NOMO-1 treated with DMSO at 0.1 percent for 48 hours (cell line): ENCODE measurements at regions not wholly inside any gene's neighbourhood (a gene's known extent, or its start where the extent isn't known, plus 50 kb on each side); places are given as distances from the start of the nearest gene placed in this dataset.

Source experiments
- DNase-seq: peaks from one replicate; lab custom pipeline; 2025; ENCODE audit not compliant: unreplicated experiment; lab: John Stamatoyannopoulos, UW

DNA sequence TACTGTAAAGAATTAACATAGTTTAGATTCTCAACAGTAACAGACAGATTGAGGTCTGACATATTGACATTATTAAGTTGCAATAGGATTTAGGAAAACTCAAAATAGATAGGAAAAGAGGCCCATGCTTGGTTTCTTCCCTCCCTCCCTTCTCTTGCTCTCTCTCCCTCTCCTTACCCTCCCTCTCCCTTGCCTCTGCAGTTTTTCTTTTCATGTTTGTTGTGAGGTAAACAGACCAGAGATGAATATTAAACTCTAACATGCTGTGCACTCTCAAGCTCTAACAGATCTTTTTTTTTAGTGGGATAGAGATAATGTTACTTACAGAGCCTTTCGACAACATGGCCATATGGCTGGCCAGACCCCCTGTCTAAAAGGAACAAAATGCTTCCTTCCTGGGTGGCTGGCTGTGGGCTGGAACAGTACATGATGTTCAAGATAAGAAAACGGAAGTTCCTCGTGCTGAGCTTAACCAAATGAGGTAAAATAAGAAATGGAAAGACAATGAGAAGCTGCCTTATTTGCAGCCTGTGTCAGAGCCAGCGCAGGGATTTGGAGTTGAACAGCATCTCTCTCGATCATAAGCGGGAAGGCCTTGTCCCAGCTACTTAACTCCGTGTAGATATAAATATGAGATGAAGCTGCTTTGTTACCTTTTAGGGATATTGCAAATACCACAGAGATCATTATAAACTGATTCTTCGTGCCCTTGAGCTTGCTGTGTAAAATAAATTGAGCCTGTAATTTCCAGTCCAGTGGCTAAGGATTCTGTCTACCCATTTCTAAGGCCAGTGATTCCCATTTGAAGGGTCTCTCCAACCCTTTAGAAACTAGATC, 391.9 kb upstream of the NPVF start:
- DNase-seq = peak; percentile 65

DNA sequence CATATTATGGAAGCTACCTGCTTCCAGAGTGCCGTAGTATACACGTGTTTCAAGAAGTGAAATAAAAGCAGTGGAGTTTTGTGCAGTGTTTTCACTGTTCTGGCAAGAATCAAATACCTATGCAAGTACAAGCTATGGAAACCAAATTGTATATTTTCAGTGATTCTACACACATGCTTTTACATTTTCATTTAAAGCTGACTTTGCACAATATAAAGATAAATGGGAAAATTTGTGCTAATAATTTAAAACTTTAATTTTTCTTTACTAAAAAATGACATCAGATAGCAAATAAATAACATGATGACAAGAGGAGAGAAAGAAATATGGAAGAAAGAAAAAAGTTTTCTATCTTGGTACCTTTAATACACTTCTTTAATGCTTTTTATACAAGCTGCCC, 393.7 kb upstream of the NPVF start:
- DNase-seq = no peak

DNA sequence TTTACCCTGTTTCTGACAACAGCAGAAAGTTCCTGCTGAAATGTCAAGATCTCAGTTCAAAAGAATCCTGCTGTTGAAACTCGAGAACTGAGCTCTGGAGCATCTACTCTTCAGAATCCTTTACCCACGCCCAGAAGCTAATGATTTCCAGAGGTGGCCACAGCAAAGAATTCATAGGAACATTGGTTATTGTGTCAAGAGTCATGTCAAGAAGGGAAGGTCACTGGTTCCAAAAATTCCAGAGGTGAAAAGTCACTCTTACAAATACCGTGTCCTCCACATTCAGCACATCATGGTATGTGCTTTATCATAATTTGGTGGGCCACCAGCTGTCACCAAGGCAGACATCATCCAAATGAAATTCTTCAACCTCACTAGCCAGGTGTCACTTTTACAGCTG, 394.4 kb upstream of the NPVF start:
- no peak for DNase-seq

DNA sequence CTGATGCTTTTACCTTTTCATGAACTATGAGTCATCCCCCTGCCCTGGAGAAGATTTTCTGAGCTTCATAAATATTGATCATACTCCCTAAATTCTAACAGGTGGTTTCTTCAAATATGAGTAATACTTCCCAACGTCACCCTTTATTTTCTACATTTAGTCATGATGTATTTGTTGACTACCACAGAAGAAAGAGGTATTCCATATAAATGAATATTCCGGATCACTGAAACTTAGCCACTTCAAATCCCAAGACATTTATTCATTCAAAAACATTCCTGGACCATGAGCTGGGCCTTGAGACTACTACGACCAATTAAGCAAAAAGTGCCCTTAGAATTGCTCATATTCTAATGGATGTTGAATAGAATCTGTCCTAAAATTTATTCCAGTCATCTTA, 395.8 kb upstream of the NPVF start:
- no peak for DNase-seq

DNA sequence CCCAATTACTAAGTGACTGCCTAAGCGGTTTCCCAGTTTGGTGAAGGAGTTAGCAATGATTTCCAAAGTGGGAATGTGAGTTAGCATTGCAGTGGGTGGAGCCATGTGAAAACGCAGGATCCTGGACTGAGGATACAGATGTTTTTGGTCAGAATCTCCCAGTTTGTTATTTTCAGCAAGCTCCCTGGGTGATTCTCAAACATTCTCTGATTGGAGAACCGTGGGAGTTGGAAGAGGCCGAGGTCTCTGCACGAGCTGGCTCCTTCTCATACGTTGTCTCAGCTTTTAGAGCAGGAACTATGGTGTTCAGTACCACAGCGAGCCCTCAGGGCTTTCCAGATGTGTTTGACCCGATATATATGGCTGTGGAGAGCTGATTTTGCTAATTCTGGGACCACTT, 396.5 kb upstream of the NPVF start:
- no peak for DNase-seq

DNA sequence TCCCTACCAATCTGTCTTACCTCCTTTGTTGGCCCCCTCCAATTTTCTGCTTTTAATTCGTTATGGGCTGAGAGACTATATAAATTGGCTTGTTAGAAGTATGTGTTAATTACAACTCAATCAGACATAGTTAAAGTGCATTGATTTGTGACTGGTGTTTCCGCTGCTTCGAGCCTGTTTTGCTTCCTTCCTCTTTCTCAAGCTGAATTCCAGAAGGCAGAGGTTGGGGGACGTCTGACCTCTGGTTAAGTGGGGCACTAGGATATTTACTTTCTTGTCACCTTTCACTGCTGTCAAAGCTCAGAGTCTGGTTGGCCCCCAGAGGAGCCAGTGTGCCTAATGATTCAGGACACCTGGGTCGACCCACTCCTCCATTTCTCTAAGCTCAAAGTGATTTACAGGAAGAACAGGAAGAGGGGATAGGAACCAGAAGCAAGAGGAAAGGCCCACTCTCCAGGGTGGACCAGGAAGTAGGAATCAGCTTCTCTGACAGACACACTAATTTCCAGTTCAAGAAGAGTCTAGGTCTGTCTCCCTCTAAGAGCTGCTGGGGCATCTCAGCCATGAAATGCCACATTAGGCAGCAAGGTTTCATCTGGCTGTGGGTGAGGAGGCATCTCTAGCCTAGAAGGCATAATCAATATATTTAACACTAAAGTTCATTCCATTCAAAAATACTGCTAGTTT, 397.2 kb upstream of the NPVF start:
- peak; percentile 84 for DNase-seq

DNA sequence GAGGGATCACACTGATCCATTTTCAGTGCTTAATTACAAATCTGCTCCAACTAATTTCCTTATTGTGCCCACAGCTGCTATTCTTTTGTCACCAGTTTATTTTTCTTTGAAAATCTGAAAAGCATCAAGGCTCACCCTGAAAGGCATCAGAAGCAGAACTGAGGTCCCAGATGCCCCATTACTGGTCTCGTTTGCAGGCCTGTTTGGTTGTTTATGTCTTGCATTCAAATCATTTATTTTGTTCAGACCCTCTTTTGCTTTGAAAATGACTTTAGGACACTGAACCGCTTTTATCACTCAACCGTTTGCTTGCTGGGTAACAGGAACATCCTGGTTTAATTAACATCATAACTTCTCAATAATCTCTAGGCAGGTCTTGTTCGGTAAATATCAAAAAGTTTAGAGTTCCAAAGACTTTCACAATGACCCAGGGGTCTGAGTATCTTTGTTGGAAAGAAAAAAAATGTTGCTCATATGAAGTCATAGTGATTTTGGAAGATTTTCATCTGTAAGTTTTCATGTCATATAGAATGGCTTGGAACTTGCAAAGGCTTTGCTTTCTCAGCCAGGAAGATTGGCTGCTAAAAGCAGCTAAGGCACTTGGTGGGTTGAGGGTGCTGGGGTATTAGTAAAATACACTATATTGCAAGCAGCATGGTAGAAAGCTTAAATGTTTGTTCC, 398.3 kb upstream of the NPVF start:
- no peak for DNase-seq

DNA sequence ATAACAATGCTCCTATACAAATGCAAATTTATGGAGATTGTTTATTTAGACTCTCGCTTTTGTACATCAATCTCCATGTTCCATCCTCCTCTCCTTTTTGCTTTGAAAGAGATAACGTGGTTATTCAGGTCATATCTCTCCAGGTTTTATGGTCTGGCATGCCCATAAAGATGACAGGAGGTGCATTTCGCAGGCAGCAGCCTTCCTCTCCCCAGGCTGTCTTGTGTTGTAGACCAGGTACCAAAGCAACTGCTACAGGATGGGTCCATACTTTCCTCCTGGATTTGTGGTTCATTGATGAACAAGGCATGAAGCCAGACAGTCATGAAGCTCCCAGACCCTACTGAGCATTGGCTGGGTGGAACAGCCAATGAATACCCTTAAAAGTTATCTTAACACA, 400.2 kb upstream of the NPVF start:
- no peak for DNase-seq

DNA sequence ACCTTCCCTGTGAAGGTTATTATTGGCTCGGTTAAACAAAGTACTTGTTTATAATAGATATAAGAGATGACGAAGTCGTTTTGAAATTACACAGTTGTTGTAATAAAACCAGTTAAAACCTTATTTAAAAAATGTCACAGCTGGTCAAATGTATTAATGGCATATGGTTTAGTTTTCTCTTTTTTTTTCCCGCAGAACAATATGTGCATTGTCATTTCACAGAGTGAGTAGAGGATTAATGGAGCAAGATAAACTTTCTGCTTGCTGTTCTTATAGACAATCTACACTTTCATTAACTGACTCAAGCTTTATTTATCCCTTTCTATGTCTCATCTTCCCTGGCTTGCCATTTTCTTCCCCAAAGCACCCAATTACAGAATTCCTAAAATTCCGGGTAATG, 404.3 kb upstream of the NPVF start:
- DNase-seq = no peak

DNA sequence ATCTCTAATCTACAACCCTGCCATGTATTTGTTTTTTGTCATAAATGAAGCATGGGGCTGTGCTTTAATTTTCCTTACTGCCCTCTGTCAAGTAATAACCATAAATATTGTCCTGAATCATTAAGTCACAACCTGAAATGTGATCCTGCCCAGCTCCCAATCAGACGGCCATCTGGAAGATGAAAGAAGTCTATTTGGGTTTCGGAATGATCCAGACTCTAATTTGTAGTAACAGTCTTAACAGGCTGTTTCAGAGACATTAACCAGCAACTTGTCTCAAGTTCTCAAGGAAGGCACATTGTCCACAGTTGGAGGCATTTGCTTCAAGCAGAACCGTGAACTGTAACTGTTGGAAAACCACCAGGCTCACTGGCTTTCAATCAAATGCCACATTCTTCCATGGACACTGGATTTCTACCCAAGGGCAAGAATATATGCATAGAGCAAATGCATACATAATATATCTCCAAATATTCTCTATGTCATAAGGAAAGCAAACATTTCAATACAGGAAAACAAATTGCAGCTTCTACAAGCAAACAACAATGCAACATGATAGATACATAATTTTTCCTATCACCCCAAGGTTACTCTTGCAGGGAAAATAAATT, 405.2 kb upstream of the NPVF start:
- DNase-seq = no peak

DNA sequence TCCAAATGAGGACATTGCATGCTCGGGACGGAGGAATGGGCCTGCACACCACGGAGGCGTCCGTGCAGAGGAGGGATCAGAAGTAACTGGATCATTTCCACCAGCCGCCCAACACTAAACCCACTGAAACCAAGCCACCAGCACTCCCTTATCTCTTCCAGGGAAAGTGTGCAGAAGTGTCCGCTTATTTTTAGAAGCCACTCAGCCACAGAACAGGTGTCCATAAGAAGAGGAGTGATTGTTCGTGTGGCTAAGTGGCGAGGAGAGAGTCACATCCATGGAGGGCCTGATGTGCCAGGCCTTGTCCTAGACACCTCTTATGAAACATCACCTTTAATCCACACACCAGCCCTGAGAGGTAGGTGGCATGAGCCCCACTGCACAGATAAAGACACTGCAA, 407.9 kb upstream of the NPVF start:
- no peak for DNase-seq

DNA sequence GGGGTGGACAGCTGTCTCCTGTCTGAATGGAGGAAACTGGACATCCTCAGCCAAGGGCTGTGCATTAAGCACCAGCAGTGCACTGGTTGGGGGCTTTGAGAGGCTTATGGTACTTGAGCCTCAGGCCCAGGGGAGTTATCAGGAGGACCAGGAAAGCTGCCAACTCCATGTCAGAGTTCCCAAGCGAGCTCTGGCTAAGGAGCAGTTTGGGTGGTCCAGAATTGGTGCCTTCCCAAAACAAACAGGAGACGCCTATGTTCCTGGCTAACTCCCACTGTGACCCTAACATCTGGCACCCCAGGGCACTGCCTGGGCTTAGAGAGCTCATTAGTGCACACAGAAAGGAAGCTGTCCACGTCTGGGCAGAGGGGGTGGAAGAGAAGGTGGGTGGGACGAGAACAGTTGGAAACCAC, 408.6 kb upstream of the NPVF start:
- no peak for DNase-seq

DNA sequence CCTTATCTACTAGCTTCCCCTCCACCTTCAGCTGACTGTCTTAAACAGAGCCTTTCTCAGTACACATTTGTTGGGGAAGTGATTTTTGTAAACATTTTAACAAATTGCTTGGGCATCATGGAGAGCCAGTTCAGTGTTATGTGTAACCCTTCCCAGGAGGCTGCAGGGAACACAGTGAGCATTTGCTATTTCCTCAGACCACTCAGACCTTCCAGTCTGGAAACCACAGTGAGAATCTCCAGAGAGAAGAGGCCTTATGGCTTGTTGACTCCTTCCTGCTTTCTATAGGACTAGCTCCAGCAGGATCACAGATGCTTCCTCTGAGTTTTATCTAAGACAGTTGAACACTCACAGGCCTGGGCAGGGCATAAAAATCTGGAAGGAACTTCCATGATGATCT, 409.8 kb upstream of the NPVF start:
- no peak for DNase-seq

DNA sequence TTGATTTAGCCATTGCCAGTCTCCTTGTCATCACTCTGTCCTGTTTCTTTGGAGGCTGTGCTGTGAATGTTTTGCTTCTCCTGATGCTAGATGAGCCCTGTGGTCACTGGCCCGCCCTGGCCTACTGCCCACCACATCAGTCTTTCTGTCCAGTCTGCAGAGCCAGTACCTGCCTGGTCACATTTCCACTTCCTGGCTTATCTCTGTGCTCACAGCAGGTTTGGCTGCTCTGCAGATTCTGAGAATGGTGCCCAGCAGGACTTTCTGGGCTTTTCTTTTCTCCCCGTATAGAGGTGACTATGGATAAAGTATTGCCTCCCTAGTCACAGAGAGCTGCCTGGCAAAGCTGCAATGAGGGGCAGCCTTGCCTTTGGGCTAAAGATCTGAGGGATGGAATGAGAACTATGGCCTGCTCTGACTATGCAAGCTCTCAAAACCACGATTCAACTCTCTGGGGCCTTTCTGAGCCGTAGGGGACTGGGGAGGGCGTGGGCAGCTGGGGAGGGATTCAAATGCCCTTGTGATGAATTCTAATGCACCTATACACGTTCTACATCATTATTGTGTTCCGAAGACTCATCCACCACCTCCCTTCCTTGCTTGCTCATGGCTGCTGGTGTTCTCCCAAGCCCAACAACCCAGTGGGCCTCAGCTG, 410.4 kb upstream of the NPVF start:
- DNase-seq = no peak

DNA sequence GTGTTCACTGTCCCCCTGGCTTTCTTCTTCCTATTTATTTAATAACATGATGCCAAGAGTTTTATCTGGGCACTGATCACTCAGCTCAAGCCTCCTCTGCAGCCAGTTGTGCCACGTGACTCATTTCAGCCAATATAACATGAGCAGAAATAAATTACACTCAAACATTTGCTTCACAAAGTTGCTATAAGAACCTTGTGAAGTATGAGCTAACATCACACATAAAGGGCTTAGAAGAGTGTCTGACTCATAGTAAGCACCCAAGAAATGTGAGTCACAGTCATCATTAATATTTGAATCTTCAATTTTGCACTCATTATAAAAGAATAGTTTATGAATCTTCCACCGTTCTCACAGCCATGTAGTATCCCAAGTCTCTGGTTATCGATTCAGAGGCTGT, 414.6 kb upstream of the NPVF start:
- peak; percentile 41 for DNase-seq

DNA sequence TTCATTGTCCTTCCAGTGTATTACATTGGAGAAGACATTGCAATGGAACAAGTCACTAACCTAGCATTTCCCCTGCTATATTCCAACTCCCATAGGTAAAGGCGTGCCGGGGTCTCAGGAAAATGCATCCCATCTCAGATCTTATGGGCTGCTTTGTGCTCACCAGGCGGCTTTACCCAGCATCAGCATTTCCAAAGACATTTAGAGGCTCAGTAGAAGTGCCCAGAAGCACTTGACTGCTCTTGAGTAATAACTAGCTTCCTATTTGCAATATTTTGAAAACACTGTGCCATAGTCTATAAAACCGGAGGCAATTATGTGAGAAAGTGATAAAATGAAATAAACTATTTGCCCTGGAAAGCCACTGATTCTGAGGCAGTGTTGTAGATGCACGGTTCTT, 415.0 kb upstream of the NPVF start:
- DNase-seq = peak; percentile 78

DNA sequence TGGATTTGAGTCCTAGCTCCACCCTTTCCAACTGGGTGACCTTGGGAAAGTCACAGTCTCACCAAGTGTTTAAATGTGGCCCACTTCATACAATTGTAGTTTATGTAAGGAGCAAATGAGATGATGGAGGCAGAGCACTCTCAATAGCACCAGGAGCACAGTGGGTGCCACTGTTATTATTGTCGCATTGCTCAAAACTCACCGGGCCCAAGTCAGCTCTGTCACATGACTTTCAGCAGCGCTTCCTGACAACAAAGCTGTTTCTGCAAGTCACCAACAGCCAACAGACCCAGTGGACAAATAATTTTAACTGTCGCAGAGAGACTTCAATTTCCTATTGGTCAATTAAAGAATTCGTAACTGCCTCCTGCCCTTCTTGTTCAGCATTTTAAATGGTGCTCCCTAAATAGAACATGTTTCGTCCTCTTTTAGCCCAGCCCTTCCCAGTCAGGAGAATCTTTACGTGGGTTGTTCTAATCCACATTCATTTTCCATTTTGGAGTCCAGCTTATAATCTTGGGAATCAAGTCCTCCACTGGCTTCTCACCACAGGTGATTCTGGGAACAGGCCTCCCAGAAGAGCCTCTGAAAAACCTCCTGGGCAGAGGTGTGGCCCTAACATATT, 415.6 kb upstream of the NPVF start:
- DNase-seq = peak; percentile 93

DNA sequence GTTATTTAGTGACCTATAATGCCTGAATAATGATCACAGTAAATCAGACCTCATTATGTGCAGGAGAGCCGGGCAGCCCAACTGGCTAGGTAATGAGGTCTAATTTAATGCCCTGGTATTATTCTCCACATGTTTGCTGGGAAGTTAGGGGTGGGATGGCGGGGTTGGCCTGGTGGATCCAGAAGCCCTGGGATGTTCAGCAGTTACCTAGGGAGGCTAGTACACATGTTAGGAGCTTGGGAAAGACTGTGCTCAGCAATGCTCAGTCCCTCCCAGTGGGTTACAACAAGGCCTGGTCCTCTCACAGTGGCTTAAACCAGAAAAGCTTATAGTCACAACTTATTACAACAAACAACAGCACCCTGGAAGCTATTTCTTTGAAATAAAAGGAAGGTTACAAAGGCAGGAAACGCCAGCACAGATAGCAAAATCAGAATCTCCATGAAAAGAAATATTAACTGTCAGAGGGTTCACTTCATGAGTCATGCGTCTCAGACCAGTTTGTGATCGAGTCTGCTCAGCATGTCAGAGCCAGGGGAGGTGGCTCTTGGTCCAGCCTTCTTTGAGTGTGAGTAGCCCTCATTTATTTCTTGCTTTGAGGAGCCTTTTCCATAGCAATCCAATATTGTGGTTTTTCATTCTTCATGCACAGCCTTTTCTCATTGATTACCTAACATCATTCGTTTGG, 418.6 kb upstream of the NPVF start:
- DNase-seq = no peak

DNA sequence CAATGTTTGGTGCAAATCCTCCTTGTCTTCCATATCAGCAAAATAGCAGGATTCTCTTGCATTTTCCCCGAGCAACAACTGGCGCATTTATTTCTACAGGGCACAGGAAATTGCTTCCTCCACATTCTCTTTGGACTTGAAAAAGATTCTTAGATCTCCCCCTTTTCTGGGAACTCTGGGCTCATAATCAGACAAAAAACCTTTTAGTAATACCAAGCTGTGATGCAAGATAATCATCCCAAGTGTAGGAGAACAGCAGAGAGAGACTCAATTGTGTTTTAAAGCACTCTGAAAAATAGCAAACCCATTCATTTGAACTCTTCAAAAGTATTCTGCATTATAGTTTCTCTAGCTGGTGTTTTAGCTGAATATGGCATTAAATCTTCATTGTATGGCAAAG, 419.6 kb upstream of the NPVF start:
- no peak for DNase-seq

DNA sequence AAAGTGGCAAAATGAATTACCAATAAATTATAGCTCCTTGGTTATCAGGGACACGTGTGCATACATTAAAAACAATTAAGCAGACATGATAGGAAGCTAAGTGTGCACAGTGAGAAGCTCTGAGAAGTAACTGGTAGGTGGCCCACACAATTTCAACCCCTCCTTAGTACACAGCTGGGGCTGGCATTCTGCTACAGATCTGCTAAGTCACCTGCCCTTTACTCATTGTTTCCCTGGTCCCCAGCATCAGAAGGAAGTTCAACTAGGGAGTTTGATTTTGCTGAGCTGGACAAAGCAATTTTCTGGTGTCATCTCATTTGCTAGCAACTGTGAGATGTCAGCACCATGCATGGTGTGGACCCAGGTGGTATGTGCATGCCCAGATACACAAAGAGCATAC, 424.1 kb upstream of the NPVF start:
- no peak for DNase-seq
